H9 (cell line): ENCODE measurements at regions not wholly inside any gene's neighbourhood (a gene's known extent, or its start where the extent isn't known, plus 50 kb on each side); places are given as distances from the start of the nearest gene placed in this dataset.
A peak's percentile ranks its signal among the peaks of the same experiment; 100 is the strongest.

Source experiments
- DNase-seq: peaks from one replicate; pipeline ENCODE4 v3.0.0-alpha.2; 2017
- H2AFZ ChIP-seq: one replicate; pipeline ENCODE4 v1.6.1; 2013; ENCODE audit warnings: mild to moderate bottlenecking, low read length, control low read depth, moderate library complexity
- H2AK5ac ChIP-seq: 2 replicates; pipeline ENCODE4 v1.6.1; 2013; ENCODE audit warnings: low read length, control low read depth, mixed read lengths; ENCODE audit not compliant: insufficient read length
- H2BK120ac ChIP-seq: one replicate; pipeline ENCODE4 v1.6.1; 2013; ENCODE audit warnings: low read depth, mild to moderate bottlenecking, low read length, control low read depth, inconsistent platforms; ENCODE audit not compliant: poor library complexity, severe bottlenecking
- H2BK12ac ChIP-seq: 2 replicates; pipeline ENCODE4 v1.6.1; 2013; ENCODE audit warnings: low read length, control low read depth, mixed read lengths, low read depth; ENCODE audit not compliant: insufficient read length
- H2BK15ac ChIP-seq: 2 replicates; pipeline ENCODE4 v1.6.1; 2013; ENCODE audit warnings: low read depth, low read length, control low read depth
- H2BK20ac ChIP-seq: one replicate; pipeline ENCODE4 v1.6.1; 2013; ENCODE audit warnings: low read depth, mild to moderate bottlenecking, low read length, control low read depth, inconsistent platforms; ENCODE audit not compliant: poor library complexity, severe bottlenecking
- H2BK5ac ChIP-seq: 2 replicates; pipeline ENCODE4 v1.6.1; 2013; ENCODE audit warnings: low read length, control low read depth, mixed read lengths; ENCODE audit not compliant: insufficient read length
- H3K14ac ChIP-seq: 2 replicates; pipeline ENCODE4 v1.6.1; 2013; ENCODE audit warnings: low read length, control low read depth; ENCODE audit not compliant: insufficient read depth
- H3K18ac ChIP-seq: 2 replicates; pipeline ENCODE4 v1.6.1; 2013; ENCODE audit warnings: low read depth, mild to moderate bottlenecking, mixed read lengths, low read length, control low read depth; ENCODE audit not compliant: insufficient read length
- H3K23ac ChIP-seq: 2 replicates; pipeline ENCODE4 v1.6.1; 2013; ENCODE audit warnings: low read length, control low read depth, mixed read lengths, low read depth; ENCODE audit not compliant: insufficient read length
- H3K23me2 ChIP-seq: 2 replicates; pipeline ENCODE4 v1.6.1; 2013; ENCODE audit warnings: low read depth, mild to moderate bottlenecking, mixed read lengths, low read length, control low read depth; ENCODE audit not compliant: insufficient read length, poor library complexity, severe bottlenecking
- H3K27ac ChIP-seq: 2 replicates; pipeline ENCODE4 v1.5.1; 2013; ENCODE audit warnings: low read length, control low read depth, mixed read lengths, low read depth; ENCODE audit not compliant: insufficient read length
- H3K27me3 ChIP-seq: 2 replicates; pipeline ENCODE4 v1.6.1; 2013; ENCODE audit warnings: low read length, control low read depth, inconsistent platforms; ENCODE audit not compliant: insufficient read depth
- H3K4ac ChIP-seq: 2 replicates; pipeline ENCODE4 v1.6.1; 2013; ENCODE audit warnings: low read depth, mild to moderate bottlenecking, control low read depth, inconsistent platforms, low read length, moderate library complexity
- H3K4me1 ChIP-seq: 2 replicates; pipeline ENCODE4 v1.6.1; 2013; ENCODE audit warnings: low read length, control low read depth, inconsistent platforms; ENCODE audit not compliant: insufficient read depth
- H3K4me2 ChIP-seq: 2 replicates; pipeline ENCODE4 v1.6.1; 2013; ENCODE audit warnings: low read length, control low read depth, mixed read lengths; ENCODE audit not compliant: insufficient read length, insufficient read depth
- H3K56ac ChIP-seq: 2 replicates; pipeline ENCODE4 v1.6.1; 2013; ENCODE audit warnings: low read depth, mild to moderate bottlenecking, mixed read lengths, low read length, control low read depth; ENCODE audit not compliant: insufficient read length
- H3K79me1 ChIP-seq: 2 replicates; pipeline ENCODE4 v1.6.1; 2013; ENCODE audit warnings: low read depth, mild to moderate bottlenecking, moderate library complexity, low read length, control low read depth, inconsistent platforms; ENCODE audit not compliant: insufficient read depth, poor library complexity, severe bottlenecking
- H3K79me2 ChIP-seq: 2 replicates; pipeline ENCODE4 v1.6.1; 2013; ENCODE audit warnings: low read length, control low read depth, inconsistent platforms; ENCODE audit not compliant: insufficient read depth
- H3K9ac ChIP-seq: 2 replicates; pipeline ENCODE4 v1.6.1; 2013; ENCODE audit warnings: low read length, control low read depth, mixed read lengths; ENCODE audit not compliant: insufficient read length; ENCODE audit errors: extremely low read depth
- H3K9me3 ChIP-seq: one replicate; pipeline ENCODE4 v1.6.1; 2013; ENCODE audit warnings: low read depth, low read length, inconsistent platforms; ENCODE audit not compliant: control insufficient read depth
- H3T11ph ChIP-seq: one replicate; pipeline ENCODE4 v1.6.1; 2013; ENCODE audit warnings: mild to moderate bottlenecking, low read length, control low read depth, inconsistent platforms
- H4K20me1 ChIP-seq: one replicate; pipeline ENCODE4 v1.6.1; 2013; ENCODE audit not compliant: control insufficient read depth, insufficient read length, insufficient read depth
- H4K5ac ChIP-seq: 2 replicates; pipeline ENCODE4 v1.6.1; 2013; ENCODE audit warnings: low read depth, mild to moderate bottlenecking, mixed read lengths, low read length, control low read depth; ENCODE audit not compliant: insufficient read length
- H4K8ac ChIP-seq: replicated peaks from 2 replicates; pipeline ENCODE4 v1.6.1; 2013; ENCODE audit warnings: low read length, control low read depth, mixed read lengths, low read depth; ENCODE audit not compliant: insufficient read length
- H4K91ac ChIP-seq: 2 replicates; pipeline ENCODE4 v1.6.1; 2013; ENCODE audit warnings: low read depth, mild to moderate bottlenecking, moderate library complexity, mixed read lengths, low read length, control low read depth; ENCODE audit not compliant: insufficient read length
- H3K27ac Mint-ChIP-seq, 3 experiments: 2 replicates in 2 of 3; 3 replicates in 1 of 3; pipeline ENCODE4 v1.8.0; 2020 to 2021; ENCODE audit warnings: mixed read lengths in 3 of 3, mild to moderate bottlenecking in 1 of 3, moderate library complexity in 1 of 3
- H3K27me3 Mint-ChIP-seq: 2 replicates; pipeline ENCODE4 v1.8.0; 2021; ENCODE audit warnings: low read depth, mild to moderate bottlenecking, moderate library complexity, mixed read lengths
- H3K36me3 Mint-ChIP-seq, 3 experiments: 2 replicates in 2 of 3; 3 replicates in 1 of 3; pipeline ENCODE4 v1.8.0; 2020 to 2021; ENCODE audit warnings: low read depth in 3 of 3, mixed read lengths in 3 of 3; ENCODE audit not compliant: insufficient read depth in 1 of 3
- H3K4me1 Mint-ChIP-seq, 2 experiments: 2 replicates each; pipeline ENCODE4 v1.8.0; 2020; ENCODE audit warnings: mixed read lengths in 2 of 2
- H3K4me3 Mint-ChIP-seq, 2 experiments: 2 replicates in 1 of 2; 3 replicates in 1 of 2; pipeline ENCODE4 v1.8.0; 2020 to 2021; ENCODE audit warnings: mild to moderate bottlenecking in 2 of 2, mixed read lengths in 2 of 2, moderate library complexity in 1 of 2
- H3K9me3 Mint-ChIP-seq, 2 experiments: 2 replicates in 1 of 2; 3 replicates in 1 of 2; pipeline ENCODE4 v1.8.0; 2020; ENCODE audit warnings: mild to moderate bottlenecking in 2 of 2, mixed read lengths in 2 of 2, moderate library complexity in 1 of 2
- WGBS: extraction: QIAGEN DNeasy Blood & Tissue Kit; methylation state at CpG from one replicate; pipeline ENCODE4 v1.1.7; 2013; ENCODE audit warnings: missing lambda C conversion rate, low lambda C conversion rate, mixed read lengths; ENCODE audit not compliant: insufficient read length; ENCODE audit errors: extremely low coverage; 5-methylcytosine and 5-hydroxymethylcytosine counted together
- TF ChIP-seq, protein P1 (sequence below): fragments of 200-600 bp; sonication (generic); conservative IDR thresholded peaks from 3 replicates; pipeline ENCODE4 v1.8.0; 2021; ENCODE audit warnings: antibody characterized with exemption, mild to moderate bottlenecking

DNA sequence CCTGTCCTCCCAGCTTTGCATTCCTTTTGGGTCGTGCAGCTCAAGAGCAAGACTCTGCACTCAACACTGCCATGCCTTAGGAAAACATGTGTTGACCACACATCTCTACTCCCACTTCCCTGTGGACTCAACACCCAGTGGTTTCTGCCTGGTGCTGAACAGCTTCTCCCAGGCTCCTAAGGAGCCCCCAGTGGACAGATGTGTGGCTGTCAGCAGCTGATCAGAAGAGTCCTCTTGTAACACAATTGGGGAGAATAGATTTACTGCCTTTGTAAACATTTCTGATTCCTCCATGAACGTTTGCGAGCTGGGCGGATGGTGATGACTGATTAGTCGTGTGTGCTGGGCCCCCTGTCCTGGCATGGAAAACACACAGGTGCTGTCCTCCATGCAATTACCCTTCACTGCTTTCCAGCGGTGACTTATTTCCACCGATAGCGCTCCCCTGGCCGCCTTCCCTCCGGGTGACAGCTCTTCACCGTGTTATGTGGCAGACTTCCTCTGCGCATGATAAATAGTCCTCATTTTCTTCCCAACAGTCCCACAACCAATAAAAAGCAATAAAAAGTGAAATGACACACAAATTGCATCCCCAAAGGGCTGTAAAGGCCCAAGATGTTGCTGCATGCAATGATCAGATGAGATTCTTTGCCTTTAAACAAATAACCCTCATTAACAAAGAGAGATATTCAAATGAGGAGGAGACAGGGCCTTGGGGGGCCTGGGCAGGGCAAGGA, 249.4 kb upstream of the AJAP1 start:
- H2BK12ac ChIP-seq = no peak overlapping the region
- no peak overlapping the region for H2AK5ac ChIP-seq
- Mint-ChIP-seq H3K4me1 (peaks cover 9 to 15% of the 10 kb centered on the region in 2 experiments), H3K9me3 (peaks cover 0 to 2% of the 10 kb centered on the region in 2 experiments; a peak in 1 of 5 replicates), H3K27me3 (peaks cover 5% of the 10 kb centered on the region), H3K36me3 (no peaks in the 10 kb centered on the region), H3K4me3 (no peak overlapping the region), H3K27ac (no peak overlapping the region)
- TF ChIP-seq, protein P1, sequence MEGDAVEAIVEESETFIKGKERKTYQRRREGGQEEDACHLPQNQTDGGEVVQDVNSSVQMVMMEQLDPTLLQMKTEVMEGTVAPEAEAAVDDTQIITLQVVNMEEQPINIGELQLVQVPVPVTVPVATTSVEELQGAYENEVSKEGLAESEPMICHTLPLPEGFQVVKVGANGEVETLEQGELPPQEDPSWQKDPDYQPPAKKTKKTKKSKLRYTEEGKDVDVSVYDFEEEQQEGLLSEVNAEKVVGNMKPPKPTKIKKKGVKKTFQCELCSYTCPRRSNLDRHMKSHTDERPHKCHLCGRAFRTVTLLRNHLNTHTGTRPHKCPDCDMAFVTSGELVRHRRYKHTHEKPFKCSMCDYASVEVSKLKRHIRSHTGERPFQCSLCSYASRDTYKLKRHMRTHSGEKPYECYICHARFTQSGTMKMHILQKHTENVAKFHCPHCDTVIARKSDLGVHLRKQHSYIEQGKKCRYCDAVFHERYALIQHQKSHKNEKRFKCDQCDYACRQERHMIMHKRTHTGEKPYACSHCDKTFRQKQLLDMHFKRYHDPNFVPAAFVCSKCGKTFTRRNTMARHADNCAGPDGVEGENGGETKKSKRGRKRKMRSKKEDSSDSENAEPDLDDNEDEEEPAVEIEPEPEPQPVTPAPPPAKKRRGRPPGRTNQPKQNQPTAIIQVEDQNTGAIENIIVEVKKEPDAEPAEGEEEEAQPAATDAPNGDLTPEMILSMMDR = 0 out of 3 replicates have a peak, but pooled peaks have one; percentile 23
- H3K14ac ChIP-seq = no peak overlapping the region
- no peak overlapping the region for H2BK120ac ChIP-seq
- no peak overlapping the region for H3T11ph ChIP-seq
- H2AFZ ChIP-seq = no peak overlapping the region
- no peaks in the 10 kb centered on the region for H3K23me2 ChIP-seq
- no peaks in the 10 kb centered on the region; the same call in 1 of the 2 replicates for H3K4me1 ChIP-seq
- no peak overlapping the region for H3K23ac ChIP-seq
- no peak for DNase-seq
- no peaks in the 10 kb centered on the region for H3K79me1 ChIP-seq
- no peak overlapping the region for H3K4me2 ChIP-seq
- H4K8ac ChIP-seq = no peak overlapping the region
- no peak overlapping the region for H4K5ac ChIP-seq
- WGBS = no CpG with 5 or more reads among the region's 12 CpGs
- H3K79me2 ChIP-seq = no peaks in the 10 kb centered on the region
- H2BK15ac ChIP-seq = no peak overlapping the region
- H4K91ac ChIP-seq = no peak overlapping the region
- no peak overlapping the region for H2BK5ac ChIP-seq
- no peak overlapping the region for H3K27ac ChIP-seq
- no peaks in the 10 kb centered on the region for H3K9me3 ChIP-seq
- H4K20me1 ChIP-seq = no peaks in the 10 kb centered on the region
- H2BK20ac ChIP-seq = no peak overlapping the region
- H3K27me3 ChIP-seq = no peaks in the 10 kb centered on the region
- H3K18ac ChIP-seq = no peak overlapping the region
- H3K56ac ChIP-seq = no peak overlapping the region
- H3K4ac ChIP-seq = no peak overlapping the region
- no peak overlapping the region for H3K9ac ChIP-seq
